Stimulated activated CD4-positive, alpha-beta T cell treated with anti-CD3 and anti-CD28 coated beads, TNF-alpha, amount 100 ng/mL, for 48 hours (primary cell): ENCODE measurements at regions not wholly inside any gene's neighbourhood (a gene's known extent, or its start where the extent isn't known, plus 50 kb on each side); places are given as distances from the start of the nearest gene placed in this dataset.
"Not testable (repeated sequence)": the region's sequence is repeated elsewhere in the genome, so short reads cannot be mapped to it uniquely, and the experiment has no call there.

Experiments used
- DNase-seq, 3 donors: peaks; one replicate each; pipeline ENCODE4 v3.0.0-alpha.2; 2020; ENCODE audit warnings: low read depth in 3 of 3

GRCh38 chr6:3900744-3901336, 51.7 kb downstream of the FAM50B start:
- DNase-seq: no peak

- DNase-seq: no peak
Measured at GRCh38 chr6:3902871-3903648, 53.9 kb downstream of the FAM50B start.

GRCh38 chr6:3904518-3904917, 55.3 kb downstream of the FAM50B start:
- DNase-seq: no peak

GRCh38 chr6:3905945-3906845, 57.0 kb downstream of the FAM50B start:
- no peak for DNase-seq

- no peak for DNase-seq
Measured at GRCh38 chr6:3906846-3907151, 57.6 kb downstream of the FAM50B start.

- no peak for DNase-seq
Measured at GRCh38 chr6:3908223-3908622, 59.0 kb downstream of the FAM50B start.

- no peak for DNase-seq
Measured at GRCh38 chr6:3908961-3909360, 59.8 kb downstream of the FAM50B start.

GRCh38 chr6:3910106-3910663, 61.0 kb downstream of the FAM50B start:
- DNase-seq: no peak

- DNase-seq: no peak
Measured at GRCh38 chr6:3911130-3911529, 62.0 kb downstream of the FAM50B start.

- no peak for DNase-seq
Measured at GRCh38 chr6:3911614-3912336, 62.6 kb downstream of the FAM50B start.

- no peak for DNase-seq
Measured at GRCh38 chr6:3912361-3913076, 63.3 kb downstream of the FAM50B start.

- DNase-seq: no peak
Measured at GRCh38 chr6:3913077-3913957, 64.1 kb downstream of the FAM50B start.

- no peak for DNase-seq
Measured at GRCh38 chr6:3913958-3914337, 64.8 kb downstream of the FAM50B start.

GRCh38 chr6:3915076-3915791, 66.1 kb downstream of the FAM50B start:
- DNase-seq: peak in 2 of 3 donors; percentile 4 to 6

- no peak for DNase-seq
Measured at GRCh38 chr6:3916211-3916610, 67.0 kb downstream of the FAM50B start.

GRCh38 chr6:3916749-3917148, 67.6 kb downstream of the FAM50B start:
- not testable (repeated sequence) for DNase-seq

GRCh38 chr6:3918469-3918868, 69.3 kb downstream of the FAM50B start:
- no peak for DNase-seq

- no peak for DNase-seq
Measured at GRCh38 chr6:3919130-3919628, 70.0 kb downstream of the FAM50B start.

GRCh38 chr6:3919849-3920248, 70.7 kb downstream of the FAM50B start:
- DNase-seq: no peak
